AG04449 (cell line): ENCODE measurements at regions not wholly inside any gene's neighbourhood (a gene's known extent, or its start where the extent isn't known, plus 50 kb on each side); places are given as distances from the start of the nearest gene placed in this dataset.

Experiments used
- CTCF ChIA-PET: fragments of 350-600 bp; formaldehyde crosslinking; extraction: SDS; loops from one replicate; lab custom pipeline; 2021; ENCODE audit warnings: antibody characterized with exemption; lab: Yijun Ruan, JAX
- POLR2A ChIA-PET: fragments of 400-600, 350-600 bp; formaldehyde crosslinking; extraction: SDS; loops from one replicate; lab custom pipeline; 2020; ENCODE audit warnings: antibody characterized with exemption, inconsistent platforms; lab: Yijun Ruan, JAX
- DNase-seq: peaks from one replicate; pipeline ENCODE4 v3.0.0-alpha.2; 2010; ENCODE audit warnings: low read depth, low spot score
- H3K4me3 ChIP-seq: 2 replicates; pipeline ENCODE4 v1.5.1; 2011; ENCODE audit warnings: low read depth, mild to moderate bottlenecking, control low read depth, low read length
- TF ChIP-seq, protein P1 (sequence below): IDR thresholded peaks from one replicate; pipeline ENCODE4 v1.5.1; 2011; ENCODE audit warnings: mild to moderate bottlenecking, moderate library complexity, low read length, control low read depth, inconsistent platforms; ENCODE audit not compliant: insufficient read depth; ENCODE audit errors: missing control alignments

DNA sequence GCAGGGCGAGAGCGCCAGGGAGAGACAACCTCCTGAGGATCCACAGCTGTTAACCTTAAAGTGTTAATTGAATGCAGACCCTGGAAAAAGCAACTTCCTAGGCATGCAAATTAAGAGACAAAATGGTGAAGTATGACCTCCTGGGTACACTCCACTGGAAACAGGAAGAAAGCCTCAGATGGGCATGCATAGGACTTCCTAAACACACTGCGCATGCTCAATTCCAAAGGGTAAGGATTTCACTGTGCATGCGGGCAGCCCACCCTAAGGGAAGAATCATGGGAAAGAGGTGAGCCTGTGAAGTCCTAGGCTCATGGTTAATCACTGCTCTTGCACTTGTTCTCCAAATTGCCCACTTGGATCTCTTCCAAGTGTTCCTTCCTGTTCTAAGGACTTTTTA lies 80.5 kb upstream of the CAPRIN2 start:
- ChIA-PET CTCF (no interaction called here), POLR2A (no interaction called here)
- TF ChIP-seq, protein P1, sequence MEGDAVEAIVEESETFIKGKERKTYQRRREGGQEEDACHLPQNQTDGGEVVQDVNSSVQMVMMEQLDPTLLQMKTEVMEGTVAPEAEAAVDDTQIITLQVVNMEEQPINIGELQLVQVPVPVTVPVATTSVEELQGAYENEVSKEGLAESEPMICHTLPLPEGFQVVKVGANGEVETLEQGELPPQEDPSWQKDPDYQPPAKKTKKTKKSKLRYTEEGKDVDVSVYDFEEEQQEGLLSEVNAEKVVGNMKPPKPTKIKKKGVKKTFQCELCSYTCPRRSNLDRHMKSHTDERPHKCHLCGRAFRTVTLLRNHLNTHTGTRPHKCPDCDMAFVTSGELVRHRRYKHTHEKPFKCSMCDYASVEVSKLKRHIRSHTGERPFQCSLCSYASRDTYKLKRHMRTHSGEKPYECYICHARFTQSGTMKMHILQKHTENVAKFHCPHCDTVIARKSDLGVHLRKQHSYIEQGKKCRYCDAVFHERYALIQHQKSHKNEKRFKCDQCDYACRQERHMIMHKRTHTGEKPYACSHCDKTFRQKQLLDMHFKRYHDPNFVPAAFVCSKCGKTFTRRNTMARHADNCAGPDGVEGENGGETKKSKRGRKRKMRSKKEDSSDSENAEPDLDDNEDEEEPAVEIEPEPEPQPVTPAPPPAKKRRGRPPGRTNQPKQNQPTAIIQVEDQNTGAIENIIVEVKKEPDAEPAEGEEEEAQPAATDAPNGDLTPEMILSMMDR, result no peak
- H3K4me3 ChIP-seq, result no peak overlapping the region
- no peak for DNase-seq

DNA sequence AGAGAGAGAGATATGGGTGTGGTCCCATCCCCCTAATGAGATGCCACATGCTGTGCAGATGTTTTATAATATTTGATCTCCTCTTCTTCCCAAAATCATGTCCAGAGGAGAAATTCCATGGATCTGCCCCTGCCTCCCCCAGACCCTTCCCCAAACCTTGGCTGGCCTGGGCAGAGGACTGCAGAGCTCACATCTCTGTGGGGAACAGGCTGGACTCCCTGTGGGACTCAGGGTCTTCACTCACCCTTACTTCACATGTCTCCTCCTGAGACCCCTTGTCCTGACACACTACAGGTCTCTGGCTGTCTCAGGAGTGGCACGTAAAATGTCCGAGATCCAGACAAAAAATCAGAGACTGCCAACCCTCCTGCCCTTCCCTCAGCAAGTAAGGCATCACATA lies 76.0 kb upstream of the CAPRIN2 start:
- ChIA-PET POLR2A (no interaction called here), CTCF (interaction anchor here (1.5 kb wide), 1 partner anchor 12 kb away, joined by 5 read pairs; no protein-coding TSS in a partner anchor)
- TF ChIP-seq, protein P1, result no peak
- no peak overlapping the region for H3K4me3 ChIP-seq
- DNase-seq, result no peak

DNA sequence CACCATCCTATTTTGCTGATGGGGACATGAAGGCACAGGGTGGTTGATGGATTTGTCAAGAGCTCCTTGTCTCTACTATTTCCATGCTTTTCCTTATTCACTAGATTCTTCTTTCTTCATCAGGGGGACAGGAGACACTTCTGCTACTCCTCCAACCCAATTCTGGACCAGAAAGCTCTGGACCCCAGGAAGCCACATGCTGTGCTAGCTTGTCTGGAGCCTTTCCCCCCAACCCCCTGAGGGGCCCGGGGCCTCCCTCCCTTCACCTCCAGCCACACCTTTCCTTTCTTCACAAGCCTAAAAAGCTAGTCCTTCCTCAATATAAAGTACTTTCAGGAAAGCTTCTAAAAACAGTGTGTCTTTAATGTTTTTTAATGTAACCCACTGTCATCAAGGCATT lies 75.1 kb upstream of the CAPRIN2 start:
- POLR2A ChIA-PET, result no interaction called here
- DNase-seq, result no peak
- H3K4me3 ChIP-seq, result no peak overlapping the region
- CTCF ChIA-PET, result interaction anchor here (1.0 to 1.5 kb wide), 3 partner anchors 13 to 19 kb away, joined by 3 to 5 read pairs (median 5); no protein-coding TSS in a partner anchor
- TF ChIP-seq, protein P1, result no peak

DNA sequence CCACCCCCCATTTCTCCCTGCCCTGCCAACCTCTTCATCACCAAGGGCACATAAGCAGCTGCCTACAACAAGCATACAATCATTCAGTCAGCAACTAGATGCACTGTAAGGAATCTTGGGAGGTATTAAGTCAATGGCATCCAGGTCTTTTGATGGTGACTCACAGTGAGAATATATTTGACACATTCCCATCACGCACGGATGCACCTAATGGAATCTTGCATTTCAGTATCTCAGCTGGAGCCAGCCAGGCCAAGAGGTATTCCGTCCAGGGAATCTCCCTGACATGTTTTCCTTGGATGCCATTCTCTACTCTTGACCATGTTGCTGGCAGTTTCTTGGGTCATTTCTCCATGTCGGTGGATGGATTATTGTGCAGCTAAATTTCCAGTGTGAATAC lies 73.9 kb upstream of the CAPRIN2 start:
- no peak for DNase-seq
- no peak overlapping the region for H3K4me3 ChIP-seq
- ChIA-PET CTCF (interaction anchor here (1.0 to 1.3 kb wide), 3 partner anchors 9 to 20 kb away, joined by 3 to 5 read pairs (median 5); no protein-coding TSS in a partner anchor), POLR2A (no interaction called here)
- TF ChIP-seq, protein P1, result no peak

DNA sequence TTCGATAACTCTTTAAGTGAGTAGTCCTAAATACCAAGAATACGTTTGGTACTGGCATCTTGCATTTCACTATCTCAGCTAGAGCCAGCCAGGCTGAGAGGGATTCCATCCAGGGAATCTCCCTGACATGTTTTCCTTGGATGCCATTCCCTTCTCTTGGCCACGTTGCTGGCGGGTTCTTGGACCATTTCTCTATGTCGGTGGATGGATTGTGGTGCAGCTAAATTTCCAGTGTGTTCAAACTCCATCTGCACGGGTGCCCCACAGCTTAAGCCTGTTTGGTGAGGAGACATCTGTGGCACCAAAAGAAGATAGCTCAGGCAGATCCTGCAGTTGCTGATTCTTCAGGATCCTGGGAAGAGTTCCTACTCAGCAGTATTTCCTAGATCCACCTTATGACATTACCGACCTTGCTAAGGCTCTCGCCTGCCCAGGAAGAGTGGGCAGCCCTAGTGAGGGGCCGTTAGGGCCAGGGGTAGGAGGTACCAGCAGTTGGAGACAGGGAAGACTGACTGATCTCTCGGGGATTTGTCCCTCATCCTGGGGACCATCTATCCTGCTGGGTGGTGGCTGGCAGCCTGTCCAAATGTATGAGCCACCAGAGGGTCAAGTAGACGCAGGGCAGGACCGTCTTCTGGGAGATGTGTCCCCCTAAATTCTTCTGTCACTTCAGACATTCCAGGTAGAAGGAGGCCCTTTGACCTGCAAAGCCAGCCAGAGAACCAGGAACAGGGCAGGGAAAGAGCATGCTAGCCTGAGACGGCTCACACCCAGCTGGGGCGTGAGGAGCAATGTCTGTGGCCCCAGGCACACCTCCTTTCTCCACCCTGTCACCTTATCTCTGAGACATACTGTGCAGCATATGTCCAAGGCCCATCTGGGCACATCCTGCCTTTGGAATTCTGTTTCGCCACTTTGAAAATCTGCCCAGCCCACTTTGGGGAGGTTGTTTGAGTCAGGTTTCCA lies 72.6 kb upstream of the CAPRIN2 start:
- ChIA-PET POLR2A (no interaction called here), CTCF (interaction anchor here (0.7 to 3.2 kb wide), 2 partner anchors 20 to 24 kb away, joined by 3 to 8 read pairs; no protein-coding TSS in a partner anchor)
- no peak for DNase-seq
- no peak overlapping the region for H3K4me3 ChIP-seq
- TF ChIP-seq, protein P1, result no peak

DNA sequence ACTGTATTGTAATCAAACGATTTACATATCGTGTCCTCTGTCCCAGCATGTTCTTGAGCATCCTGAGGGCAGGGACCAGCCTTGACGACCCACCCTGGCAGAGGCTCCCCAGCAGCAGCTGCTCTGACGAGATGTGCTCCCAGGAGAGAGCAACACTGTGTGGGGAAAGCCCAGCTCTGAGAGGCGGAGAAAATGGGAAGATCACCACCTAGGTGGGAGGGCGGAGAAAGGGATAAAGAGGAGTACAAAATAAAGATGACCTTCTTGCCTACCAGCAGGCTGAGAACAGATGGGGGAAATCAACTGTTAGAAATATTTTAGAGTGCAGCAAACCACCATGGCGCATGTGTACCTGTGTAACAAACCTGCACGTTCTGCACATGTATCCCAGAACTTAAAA lies 71.5 kb upstream of the CAPRIN2 start:
- no peak for DNase-seq
- H3K4me3 ChIP-seq, result no peak overlapping the region
- POLR2A ChIA-PET, result no interaction called here
- CTCF ChIA-PET, result interaction anchor here (1.1 to 3.2 kb wide), 4 partner anchors 17 to 412 kb away, joined by 3 to 8 read pairs (median 6); no protein-coding TSS in a partner anchor
- TF ChIP-seq, protein P1, result no peak
